ENCODE measurements at regions not wholly inside any gene's neighbourhood (a gene's known extent, or its start where the extent isn't known, plus 50 kb on each side); places are given as distances from the start of the nearest gene placed in this dataset.

DNA sequence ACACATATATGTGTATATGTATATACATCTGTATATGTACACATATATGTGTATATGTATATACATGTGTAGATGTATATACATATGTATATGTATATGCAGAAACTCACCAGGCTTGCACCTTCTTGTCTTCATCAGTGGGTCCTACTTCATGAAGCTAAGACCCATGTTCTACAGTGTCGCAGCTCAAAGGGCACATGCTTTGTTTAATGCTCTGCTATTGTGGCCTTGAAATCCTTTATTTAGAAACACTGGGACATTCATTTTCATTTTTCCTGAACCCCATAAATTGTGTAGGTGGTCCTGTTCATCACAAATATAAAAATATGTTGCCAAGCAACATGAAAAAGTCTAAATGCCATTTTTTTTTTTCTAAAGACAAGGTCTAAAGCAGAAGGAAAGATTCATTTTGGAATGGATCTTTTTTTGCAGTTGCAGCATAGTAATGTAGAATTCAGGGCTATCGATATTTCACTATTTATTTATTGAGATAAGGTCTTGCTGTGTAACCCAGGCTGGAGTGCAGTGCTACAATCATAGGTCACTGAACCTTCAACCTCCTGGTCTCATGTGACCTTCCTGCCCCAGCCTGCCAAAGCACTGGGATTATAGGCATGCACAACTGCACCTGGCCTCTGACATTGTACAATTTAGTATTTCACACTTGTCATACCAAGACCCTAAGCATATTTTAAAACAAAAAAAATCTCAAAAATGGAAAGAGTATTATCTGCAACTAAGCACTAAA is 1460.5 kb downstream of the NLGN4Y start:
- Histone ChIP-seq H4K20me1 (replicated peaks; ENCODE audit: insufficient read depth) (no peaks in the 10 kb centered on the region), H3K4me1 (ENCODE audit: insufficient read depth) (no peaks in the 10 kb centered on the region), H3K9me2 (ENCODE audit: insufficient read depth) (no peaks in the 10 kb centered on the region), H3K27me3 (ENCODE audit: insufficient read depth) (no peaks in the 10 kb centered on the region), H3K36me3 (ENCODE audit: insufficient read depth) (no peaks in the 10 kb centered on the region), H3K79me2 (replicated peaks; ENCODE audit: insufficient read depth) (no peaks in the 10 kb centered on the region), H3K27ac (ENCODE audit: low read depth) (no peak overlapping the region), H2AFZ (no peak overlapping the region), H3F3A (replicated peaks; ENCODE audit: low read depth) (no peaks in the 10 kb centered on the region), H3K4me3 (no peak overlapping the region), H3K4me2 (no peak overlapping the region)
- Mint-ChIP-seq H3K9me3 (peaks cover 16% of the 10 kb centered on the region), H3K4me3 (no peak overlapping the region), H3K27ac (no peak overlapping the region), H3K27me3 (ENCODE audit: insufficient read depth, low read depth, poor library complexity) (peaks cover 3% of the 10 kb centered on the region), H3K4me1 (no peaks in the 10 kb centered on the region), H3K36me3 (ENCODE audit: low read depth) (peaks cover 6% of the 10 kb centered on the region; the same call in 2 of the 3 replicates)
- ATAC-seq (no peak), DNase-seq (ENCODE audit: low spot score) (no peak)
- TF ChIP-seq ZNF114 (CRISPR knock-in tag; IDR thresholded peaks at IDR 0.05), result no peak

DNA sequence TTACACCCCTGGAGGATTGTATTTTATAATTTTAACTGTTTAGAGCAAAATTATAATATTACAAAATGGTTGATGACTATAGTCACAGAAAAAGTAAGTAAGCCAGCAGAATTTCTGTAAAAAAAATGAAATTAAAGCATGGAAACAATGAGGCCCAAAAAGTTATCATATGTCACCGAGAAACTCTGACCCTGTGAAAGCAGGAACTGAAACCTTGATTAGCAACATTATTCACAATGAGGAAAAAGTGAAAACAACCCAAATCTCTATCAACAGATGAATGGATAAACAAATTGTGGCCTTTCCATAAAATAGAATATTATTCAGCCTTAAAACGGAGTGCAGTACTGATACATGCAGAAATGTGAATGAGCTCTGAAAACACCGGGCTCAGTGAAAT is 1471.7 kb downstream of the NLGN4Y start:
- Histone ChIP-seq H3K79me2 (replicated peaks; ENCODE audit: insufficient read depth) (no peaks in the 10 kb centered on the region), H3F3A (replicated peaks; ENCODE audit: low read depth) (no peaks in the 10 kb centered on the region), H3K4me2 (no peak overlapping the region), H3K36me3 (ENCODE audit: insufficient read depth) (no peaks in the 10 kb centered on the region), H3K9me2 (ENCODE audit: insufficient read depth) (no peaks in the 10 kb centered on the region), H3K4me3 (no peak overlapping the region), H2AFZ (no peak overlapping the region), H3K4me1 (ENCODE audit: insufficient read depth) (peaks cover 6% of the 10 kb centered on the region; the same call in 1 of the 2 replicates), H4K20me1 (replicated peaks; ENCODE audit: insufficient read depth) (no peaks in the 10 kb centered on the region), H3K27me3 (ENCODE audit: insufficient read depth) (no peaks in the 10 kb centered on the region), H3K27ac (ENCODE audit: low read depth) (no peak overlapping the region)
- no peaks in the 10 kb centered on the region for H3K27me3 Mint-ChIP-seq (ENCODE audit: insufficient read depth, low read depth, poor library complexity)
- ATAC-seq (no peak), DNase-seq (ENCODE audit: low spot score) (no peak)
- H3K27ac Mint-ChIP-seq, result no peak overlapping the region
- H3K4me3 Mint-ChIP-seq, result no peak overlapping the region
- peaks cover 2% of the 10 kb centered on the region; the same call in 2 of the 3 replicates for H3K4me1 Mint-ChIP-seq
- no peaks in the 10 kb centered on the region for H3K36me3 Mint-ChIP-seq (ENCODE audit: low read depth)
- H3K9me3 Mint-ChIP-seq, result no peaks in the 10 kb centered on the region; the same call in 2 of the 3 replicates
- no peak for TF ChIP-seq JUNB (IDR thresholded peaks at IDR 0.05; ENCODE audit: unreplicated experiment)
- TF ChIP-seq REST (IDR thresholded peaks at IDR 0.05; ENCODE audit: unreplicated experiment), result no peak
- no peak for TF ChIP-seq ZNF462 (CRISPR knock-in tag; IDR thresholded peaks at IDR 0.05)
- TF ChIP-seq STAT1 (IDR thresholded peaks at IDR 0.05; ENCODE audit: unreplicated experiment), result no peak
- no peak for TF ChIP-seq ZNF114 (CRISPR knock-in tag; IDR thresholded peaks at IDR 0.05)
- TF ChIP-seq EZH2 (IDR thresholded peaks at IDR 0.05; ENCODE audit: low read depth, unreplicated experiment), result no peak
- TF ChIP-seq NANOG (IDR thresholded peaks at IDR 0.05; ENCODE audit: borderline replicate concordance), result no peak
- TF ChIP-seq POLR2AphosphoS5 (IDR thresholded peaks at IDR 0.05; ENCODE audit: low read depth), result no peak
- TF ChIP-seq ETS1 (IDR thresholded peaks at IDR 0.05), result no peak
- no peak for TF ChIP-seq ZNF331 (CRISPR knock-in tag; IDR thresholded peaks at IDR 0.05; ENCODE audit: low read depth)
- TF ChIP-seq EZH2phosphoT487 (IDR thresholded peaks at IDR 0.05; ENCODE audit: unreplicated experiment), result no peak

All from GM23338 (cell line).